ENCODE measurements at regions not wholly inside any gene's neighbourhood (a gene's known extent, or its start where the extent isn't known, plus 50 kb on each side); places are given as distances from the start of the nearest gene placed in this dataset.
"Not testable (repeated sequence)": the region's sequence is repeated elsewhere in the genome, so short reads cannot be mapped to it uniquely, and the experiment has no call there.

- no peak for DNase-seq (ENCODE audit: low read depth)
- no peak overlapping the region for H3K4me3 ChIP-seq (ENCODE audit: low read depth, low read length)
Measured at GRCh38 chr6:11853678-11854407, 75.2 kb upstream of the ADTRP start.

- no peak overlapping the region for H3K4me3 ChIP-seq (ENCODE audit: low read depth, low read length)
- DNase-seq (ENCODE audit: low read depth) = no peak
Measured at GRCh38 chr6:11852061-11852651, 73.6 kb upstream of the ADTRP start.

- no peak overlapping the region for H3K4me3 ChIP-seq (ENCODE audit: low read depth, low read length)
- peak; percentile 84 for DNase-seq (ENCODE audit: low read depth)
Measured at GRCh38 chr6:11851387-11851786, 72.8 kb upstream of the ADTRP start.

DNA sequence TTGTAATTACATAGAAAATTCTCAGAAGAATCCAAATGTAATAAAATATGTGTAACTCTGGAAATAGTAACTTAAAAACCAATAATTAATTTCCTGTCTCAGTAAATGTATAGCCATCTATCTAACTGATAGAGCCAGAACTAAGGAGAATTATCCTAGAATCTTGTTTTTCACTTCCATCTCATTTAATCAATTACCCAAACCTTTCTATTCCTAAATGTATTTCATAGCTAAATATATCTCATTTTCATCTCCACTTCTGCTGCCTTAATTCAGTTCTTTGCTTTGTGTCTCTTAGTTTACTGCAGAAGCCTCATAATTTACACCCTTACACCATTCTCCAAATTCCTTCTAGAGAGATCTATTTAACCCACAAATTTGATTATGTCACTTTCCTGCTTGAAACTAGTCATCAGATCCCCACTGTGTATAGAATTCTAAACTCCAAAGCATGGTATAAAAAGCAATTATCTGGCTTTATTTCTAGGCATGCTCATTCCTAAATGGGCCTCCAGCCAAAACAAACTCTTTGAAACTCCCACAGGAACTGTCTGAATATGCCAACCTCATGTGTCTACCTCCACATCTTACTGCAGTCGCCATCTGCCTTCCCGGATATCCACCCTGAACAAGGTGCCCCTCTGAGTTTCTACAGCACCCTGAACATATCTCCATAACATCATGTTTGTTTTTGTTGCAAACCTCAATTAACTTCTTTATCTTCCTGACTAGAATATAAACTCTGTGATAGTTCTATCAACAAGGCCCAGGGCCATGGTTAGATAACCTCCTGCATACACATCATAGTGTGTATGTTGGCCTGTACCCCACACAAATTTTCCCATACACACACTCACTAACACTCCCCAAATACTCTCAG lies 70.5 kb upstream of the ADTRP start:
- DNase-seq (ENCODE audit: low read depth) = no peak
- H3K4me3 ChIP-seq (ENCODE audit: low read depth, low read length) = no peak overlapping the region

GRCh38 chr6:11848346-11848651 lies 69.7 kb upstream of the ADTRP start:
- H3K4me3 ChIP-seq (ENCODE audit: low read depth, low read length) = no peak overlapping the region
- no peak for DNase-seq (ENCODE audit: low read depth)

GRCh38 chr6:11847515-11848345 lies 69.1 kb upstream of the ADTRP start:
- no peak overlapping the region for H3K4me3 ChIP-seq (ENCODE audit: low read depth, low read length)
- DNase-seq (ENCODE audit: low read depth) = no peak

DNA sequence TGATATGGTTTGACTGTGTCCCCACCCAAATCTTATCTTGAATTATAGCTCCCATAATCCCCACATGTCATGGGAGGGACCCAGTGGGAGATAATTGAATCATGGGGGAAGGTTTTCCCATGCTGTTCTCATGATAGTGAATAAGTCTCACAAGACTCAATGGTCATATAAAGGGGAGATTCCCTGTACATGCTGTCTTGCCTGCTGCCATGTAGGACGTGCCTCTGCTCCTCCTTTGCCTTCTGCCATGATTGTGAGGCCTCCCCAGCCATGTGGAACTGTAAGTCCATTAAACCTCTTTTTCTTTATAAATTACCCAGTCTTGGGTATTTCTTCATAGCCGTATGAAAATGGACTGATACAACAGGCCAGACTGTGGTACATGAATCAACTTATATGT lies 68.5 kb upstream of the ADTRP start:
- not testable (repeated sequence) for H3K4me3 ChIP-seq (ENCODE audit: low read depth, low read length); DNase-seq (ENCODE audit: low read depth)

DNA sequence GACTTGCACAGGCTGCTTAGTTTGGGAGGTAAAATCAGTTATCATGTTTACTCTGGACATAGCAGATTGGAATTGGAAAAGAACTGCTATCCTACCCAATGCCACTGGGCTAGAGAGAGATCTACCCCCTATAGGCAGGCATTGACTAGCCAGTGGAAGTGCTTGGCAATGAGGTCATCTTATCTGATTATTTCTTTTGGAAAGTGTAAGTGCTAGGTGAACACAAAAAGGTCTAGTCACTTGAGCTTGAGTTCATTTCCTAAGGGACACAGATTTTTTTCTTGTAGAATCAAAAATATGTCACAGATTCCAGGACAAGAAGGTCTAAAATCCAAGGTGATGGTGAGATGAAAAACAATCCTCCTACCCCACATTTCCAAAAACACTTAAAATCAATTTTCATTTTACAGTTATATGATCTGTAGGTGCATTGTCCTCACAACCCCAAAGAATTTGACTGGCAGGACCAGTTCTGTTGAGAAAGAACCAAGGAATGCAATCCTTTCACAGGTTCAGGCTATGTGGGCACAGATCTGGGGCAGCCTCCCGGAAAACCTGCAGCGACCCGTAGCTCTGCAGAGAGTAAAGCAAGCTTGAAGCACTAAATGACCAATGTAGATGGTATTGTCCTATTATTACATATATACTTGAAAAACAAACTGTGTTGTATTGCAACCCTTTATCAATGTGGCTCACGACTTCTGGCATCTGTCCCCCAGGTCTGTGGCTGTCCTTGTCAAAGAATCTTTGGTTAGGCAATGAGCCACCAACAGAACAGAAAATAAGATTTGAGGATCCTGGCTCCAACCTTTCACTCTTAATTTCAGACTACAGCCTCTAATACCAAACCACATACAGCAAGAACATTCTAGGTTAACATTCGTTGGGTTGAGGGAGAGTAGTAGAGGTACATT lies 67.3 kb upstream of the ADTRP start:
- no peak for DNase-seq (ENCODE audit: low read depth)
- H3K4me3 ChIP-seq (ENCODE audit: low read depth, low read length) = no peak overlapping the region

- H3K4me3 ChIP-seq (ENCODE audit: low read depth, low read length); DNase-seq (ENCODE audit: low read depth): not testable (repeated sequence)
Measured at GRCh38 chr6:11842795-11843194, 64.2 kb upstream of the ADTRP start.

DNA sequence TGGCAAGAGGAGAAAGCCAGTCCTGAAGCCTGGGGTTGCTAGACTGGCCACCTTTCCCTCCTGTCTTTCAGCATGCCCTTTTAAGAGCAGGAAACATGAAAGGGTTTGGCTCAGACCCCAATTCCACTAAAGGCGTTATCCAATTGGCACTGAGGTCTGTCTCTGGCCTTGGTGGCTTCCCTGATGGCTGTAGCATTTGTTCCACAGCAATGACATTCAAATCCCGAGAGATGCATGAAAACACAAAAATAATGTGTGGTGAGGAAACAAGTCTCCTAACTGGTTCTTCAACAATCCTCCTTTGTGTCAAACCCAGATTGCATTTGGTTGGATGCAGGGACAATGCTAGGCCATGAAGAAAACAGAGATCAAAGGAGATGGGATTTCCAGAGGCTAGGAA lies 56.5 kb upstream of the ADTRP start:
- H3K4me3 ChIP-seq (ENCODE audit: low read depth, low read length) = no peak overlapping the region
- no peak for DNase-seq (ENCODE audit: low read depth)

GRCh38 chr6:11833626-11834592 lies 55.3 kb upstream of the ADTRP start:
- no peak overlapping the region for H3K4me3 ChIP-seq (ENCODE audit: low read depth, low read length)
- DNase-seq (ENCODE audit: low read depth) = no peak

DNA sequence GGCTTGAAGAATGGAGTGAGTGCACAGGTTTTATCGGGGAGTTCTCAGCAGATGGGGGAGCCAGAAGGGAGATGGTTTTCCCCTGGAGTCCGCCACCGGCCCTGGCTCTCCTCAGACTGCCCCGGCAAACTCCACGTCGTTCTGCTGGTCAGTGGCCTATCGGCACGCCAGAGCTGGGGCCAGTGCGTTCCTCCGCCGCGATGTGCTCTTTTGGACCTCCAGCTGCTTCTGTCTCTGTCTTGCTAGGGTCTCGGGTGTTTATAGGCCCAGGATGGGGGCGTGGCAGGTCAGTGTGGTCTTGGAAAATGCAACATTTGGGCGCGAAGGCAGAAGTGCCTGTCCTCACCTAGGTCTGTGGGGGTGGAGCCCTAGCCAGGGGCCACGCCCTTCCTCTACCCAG lies 53.0 kb upstream of the ADTRP start:
- DNase-seq (ENCODE audit: low read depth) = no peak
- no peak overlapping the region for H3K4me3 ChIP-seq (ENCODE audit: low read depth, low read length)

GRCh38 chr6:11830520-11830919 lies 51.9 kb upstream of the ADTRP start:
- H3K4me3 ChIP-seq (ENCODE audit: low read depth, low read length) = no peak overlapping the region

DNA sequence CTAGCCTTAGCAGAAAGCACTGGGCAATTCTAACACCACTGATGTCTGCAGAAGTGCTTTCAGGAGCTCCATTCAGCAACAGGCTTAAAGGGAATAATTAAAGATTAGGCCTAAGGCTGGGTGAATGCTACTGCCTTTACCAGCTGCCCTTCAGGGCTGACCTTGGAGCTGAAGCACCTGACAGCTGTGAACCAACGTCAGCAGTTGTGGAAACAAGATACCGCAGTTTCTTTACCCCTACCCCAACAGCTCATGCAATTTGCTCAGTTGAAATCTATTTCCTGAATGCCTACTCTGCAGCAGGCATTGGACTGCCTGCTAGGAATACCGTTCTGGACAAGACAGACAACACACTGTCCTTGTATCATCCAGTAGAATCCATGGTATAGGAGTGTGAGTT lies 51.5 kb upstream of the ADTRP start:
- DNase-seq (ENCODE audit: low read depth) = no peak
- no peak overlapping the region for H3K4me3 ChIP-seq (ENCODE audit: low read depth, low read length)

More at GRCh38 chr6:11830520-11830919, 51.9 kb upstream of the ADTRP start:
- DNase-seq (ENCODE audit: low read depth) = no peak

DNA sequence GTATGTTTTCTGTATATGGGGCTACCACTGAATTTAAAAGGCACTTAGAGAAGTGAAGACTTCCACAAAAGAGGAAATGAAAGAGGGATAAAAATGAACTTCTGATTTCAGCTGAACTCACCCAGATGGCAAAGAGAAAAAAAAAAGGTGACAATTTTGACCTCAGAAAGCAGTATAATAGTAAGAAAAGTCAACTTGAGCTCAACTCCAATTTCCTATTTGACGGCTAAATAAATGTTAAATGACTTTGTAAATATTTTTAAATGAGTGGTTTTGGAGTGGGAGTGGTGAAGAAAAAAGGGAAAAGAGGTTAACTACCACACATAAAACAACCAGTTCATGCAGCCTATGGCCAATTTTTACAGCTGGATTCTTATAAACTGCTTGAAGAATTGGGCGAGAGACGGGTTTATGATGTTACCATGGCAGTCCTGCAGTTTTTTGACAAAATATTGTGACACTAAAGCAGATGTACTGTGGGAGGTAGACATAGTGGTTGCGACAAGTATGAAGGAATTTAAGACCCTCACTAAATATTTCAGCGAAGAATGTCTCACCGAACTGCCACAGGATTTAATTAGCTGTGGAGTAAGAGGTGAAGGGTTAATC lies 49.8 kb upstream of the ADTRP start:
- H3K4me3 ChIP-seq (ENCODE audit: low read depth, low read length) = no peak overlapping the region
- DNase-seq (ENCODE audit: low read depth) = no peak
